ENCODE measurements at regions not wholly inside any gene's neighbourhood (a gene's known extent, or its start where the extent isn't known, plus 50 kb on each side); places are given as distances from the start of the nearest gene placed in this dataset.

DNA sequence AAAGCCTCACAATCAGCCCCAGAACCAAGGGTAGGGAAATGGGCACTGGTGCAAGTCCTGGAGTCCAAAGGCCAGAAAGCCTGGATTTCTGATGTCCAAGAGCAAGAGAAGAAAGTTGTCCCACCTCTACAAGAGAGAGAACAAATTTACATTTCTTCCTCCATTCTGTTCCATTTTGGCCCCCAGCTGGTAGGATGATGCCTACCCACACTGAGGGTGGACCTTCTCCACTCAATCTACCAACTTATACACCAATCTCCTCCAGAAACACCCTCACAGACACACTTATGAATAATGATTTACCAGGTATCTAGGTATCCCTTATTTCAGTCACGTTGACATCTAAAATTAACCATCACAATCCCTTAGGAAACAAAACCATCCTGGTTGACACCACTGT lies 367.8 kb upstream of the GRIA3 start:
- H3K9me3 ChIP-seq (replicated peaks; ENCODE audit: control insufficient read depth, insufficient read depth, low read depth, low read length), result no peaks in the 10 kb centered on the region
- no peak overlapping the region for H3K27ac ChIP-seq (ENCODE audit: extremely low read depth, low read depth, low read length)
- no peak for TF ChIP-seq TSC22D4 (tag; IDR thresholded peaks at IDR 0.05)
- BruUV-seq (replicated peaks), result no TSS peak
- ATAC-seq, result no peak
- DNase-seq (ENCODE audit: extremely low read depth in 1 of 4, low spot score in 3 of 4), result no peak
- no peaks in the 10 kb centered on the region for H3K4me1 ChIP-seq (replicated peaks in 1 of 2; ENCODE audit: control insufficient read depth in 2 of 2, insufficient read depth in 2 of 2, low read length in 2 of 2)
- H3K36me3 ChIP-seq (ENCODE audit: control insufficient read depth, insufficient read depth, low read length), result no peaks in the 10 kb centered on the region
- H3K9ac ChIP-seq (ENCODE audit: insufficient read depth in 1 of 2, low read depth in 2 of 2, low read length in 2 of 2), result no peak overlapping the region
- intact Hi-C loops (cut with micrococcal nuclease) (no loop called here), in situ Hi-C loops (cut with MboI) (no loop called here)
- no peaks in the 10 kb centered on the region for H4K20me1 ChIP-seq (replicated peaks; ENCODE audit: control insufficient read depth, insufficient read depth, low read length)
- H3K9me1 ChIP-seq (ENCODE audit: control insufficient read depth, insufficient read depth, low read length), result no peaks in the 10 kb centered on the region
- POLR2A ChIA-PET, result no interaction called here
- no peaks in the 10 kb centered on the region for H3K79me2 ChIP-seq (ENCODE audit: control insufficient read depth, insufficient read depth, low read length)
- no peak overlapping the region for H3K4me2 ChIP-seq (ENCODE audit: insufficient read depth, low read length)
- WGBS (ENCODE audit: insufficient coverage, low coverage, missing lambda C conversion rate), result 0% methylated on average over 1 of the region's 1 CpG
- CTCF ChIA-PET (ENCODE audit: low intra/inter-chr PET ratio), result no interaction called here
- no peak overlapping the region for H3K4me3 ChIP-seq
- H3K27me3 ChIP-seq (ENCODE audit: control insufficient read depth in 2 of 2, insufficient read depth in 2 of 2, low read length in 2 of 2), result no peaks in the 10 kb centered on the region
- FAIRE-seq, result no peak
- H2AFZ ChIP-seq (ENCODE audit: low read depth, low read length), result no peak overlapping the region

DNA sequence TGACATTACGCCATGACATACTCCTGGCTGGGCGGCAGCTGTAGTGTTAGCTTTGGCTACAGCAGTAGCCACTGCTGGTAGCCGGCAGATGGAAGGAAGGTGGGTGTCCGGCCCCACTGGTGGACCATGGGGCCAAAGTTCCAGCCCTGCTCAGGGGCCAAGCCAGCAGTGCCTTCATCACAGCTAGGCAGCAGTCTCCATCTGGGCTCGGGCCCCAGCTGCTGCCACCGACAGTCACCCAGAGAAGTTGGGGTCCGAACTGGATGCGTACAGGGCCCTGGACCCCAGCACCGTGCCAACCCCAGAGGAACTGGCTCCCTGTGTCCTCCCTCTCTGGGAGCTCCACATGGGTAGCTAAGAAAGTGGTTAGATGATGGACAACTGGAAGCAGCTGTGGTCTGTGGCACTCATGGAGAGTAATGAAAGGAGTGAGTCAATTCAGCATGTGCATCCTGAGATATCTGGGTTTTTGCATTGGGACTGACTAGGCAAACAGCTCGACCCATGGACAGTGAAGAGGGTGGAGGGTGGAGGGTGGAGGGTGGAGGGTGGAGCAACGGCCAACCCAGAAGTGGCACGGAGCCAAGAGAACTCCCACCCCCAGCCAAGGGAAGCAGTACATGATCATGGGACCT lies 366.6 kb upstream of the GRIA3 start:
- H3K4me2 ChIP-seq (ENCODE audit: insufficient read depth, low read length), result no peak overlapping the region
- in situ Hi-C loops (cut with MboI) (no loop called here), intact Hi-C loops (cut with micrococcal nuclease) (no loop called here)
- FAIRE-seq (no peak), DNase-seq (ENCODE audit: extremely low read depth in 1 of 4, low spot score in 3 of 4) (no peak), ATAC-seq (no peak)
- no peaks in the 10 kb centered on the region for H3K4me1 ChIP-seq (replicated peaks in 1 of 2; ENCODE audit: control insufficient read depth in 2 of 2, insufficient read depth in 2 of 2, low read length in 2 of 2)
- H3K9me1 ChIP-seq (ENCODE audit: control insufficient read depth, insufficient read depth, low read length), result no peaks in the 10 kb centered on the region
- ChIA-PET POLR2A (no interaction called here), CTCF (ENCODE audit: low intra/inter-chr PET ratio) (no interaction called here)
- H3K79me2 ChIP-seq (ENCODE audit: control insufficient read depth, insufficient read depth, low read length), result no peaks in the 10 kb centered on the region
- no peak overlapping the region for H3K27ac ChIP-seq (ENCODE audit: extremely low read depth, low read depth, low read length)
- H3K9ac ChIP-seq (ENCODE audit: insufficient read depth in 1 of 2, low read depth in 2 of 2, low read length in 2 of 2), result no peak overlapping the region
- 3% methylated on average over 8 of the region's 12 CpGs for WGBS (ENCODE audit: insufficient coverage, low coverage, missing lambda C conversion rate)
- H3K9me3 ChIP-seq (replicated peaks; ENCODE audit: control insufficient read depth, insufficient read depth, low read depth, low read length), result no peaks in the 10 kb centered on the region
- TF ChIP-seq GTF2E2 (tag; IDR thresholded peaks at IDR 0.05) (no peak), ZNF41 (CRISPR knock-in tag; conservative IDR thresholded peaks at IDR 0.05) (no peak)
- no peaks in the 10 kb centered on the region for H3K27me3 ChIP-seq (ENCODE audit: control insufficient read depth in 2 of 2, insufficient read depth in 2 of 2, low read length in 2 of 2)
- no peaks in the 10 kb centered on the region for H4K20me1 ChIP-seq (replicated peaks; ENCODE audit: control insufficient read depth, insufficient read depth, low read length)
- no peak overlapping the region for H3K4me3 ChIP-seq
- H2AFZ ChIP-seq (ENCODE audit: low read depth, low read length), result no peak overlapping the region
- BruUV-seq (replicated peaks), result no TSS peak
- no peaks in the 10 kb centered on the region for H3K36me3 ChIP-seq (ENCODE audit: control insufficient read depth, insufficient read depth, low read length)

Data from K562 (cell line).